Activated T-helper 1 cell treated with anti-CD3 and anti-CD28 coated beads, Interleukin-12 subunit alpha, Interleukin-12 subunit beta, Interleukin-2, Interleukin-4 antibody, amounts not matched to agents 30 ng/mL and 10 ng/mL and 1 ng/mL, durations not matched to agents 14 hours and 24 hours and 36 hours (primary cell): ENCODE measurements at regions not wholly inside any gene's neighbourhood (a gene's known extent, or its start where the extent isn't known, plus 50 kb on each side); places are given as distances from the start of the nearest gene placed in this dataset.

Source experiments
- DNase-seq: peaks from one replicate; pipeline ENCODE4 v3.0.0; 2021; ENCODE audit warnings: low spot score
- H3K27ac Mint-ChIP-seq: one replicate; pipeline ENCODE4 v1.8.0; 2021; ENCODE audit warnings: mild to moderate bottlenecking, mixed read lengths
- H3K27me3 Mint-ChIP-seq: one replicate; pipeline ENCODE4 v1.8.0; 2022; ENCODE audit warnings: mild to moderate bottlenecking, moderate library complexity, mixed read lengths; ENCODE audit not compliant: insufficient read depth
- H3K36me3 Mint-ChIP-seq: one replicate; pipeline ENCODE4 v1.8.0; 2021; ENCODE audit warnings: low read depth, mixed read lengths
- H3K4me1 Mint-ChIP-seq: one replicate; pipeline ENCODE4 v1.8.0; 2021; ENCODE audit warnings: low read depth, mixed read lengths
- H3K4me3 Mint-ChIP-seq: one replicate; pipeline ENCODE4 v1.8.0; 2021; ENCODE audit warnings: mild to moderate bottlenecking, moderate library complexity, mixed read lengths
- H3K9me3 Mint-ChIP-seq: one replicate; pipeline ENCODE4 v1.8.0; 2021; ENCODE audit warnings: mixed read lengths
- intact Hi-C: fragments of 100-400 bp; cut with micrococcal nuclease; formaldehyde crosslinking; loops from one replicate; pipeline ENCODE4 v1.15.1; 2024

GRCh38 chr1:48164571-48164970 is 57.9 kb upstream of the SLC5A9 start:
- Mint-ChIP-seq H3K27me3 (no peaks in the 10 kb centered on the region), H3K36me3 (no peaks in the 10 kb centered on the region), H3K9me3 (no peaks in the 10 kb centered on the region), H3K27ac (no peak overlapping the region), H3K4me3 (no peak overlapping the region), H3K4me1 (no peaks in the 10 kb centered on the region)
- intact Hi-C loops, result no loop called here
- no peak for DNase-seq

GRCh38 chr1:48160486-48161132 is 61.9 kb upstream of the SLC5A9 start:
- no peaks in the 10 kb centered on the region for H3K27me3 Mint-ChIP-seq
- H3K4me3 Mint-ChIP-seq, result no peak overlapping the region
- H3K27ac Mint-ChIP-seq, result no peak overlapping the region
- intact Hi-C loops, result no loop called here
- H3K36me3 Mint-ChIP-seq, result no peaks in the 10 kb centered on the region
- H3K4me1 Mint-ChIP-seq, result no peaks in the 10 kb centered on the region
- H3K9me3 Mint-ChIP-seq, result no peaks in the 10 kb centered on the region
- DNase-seq, result no peak

- Mint-ChIP-seq H3K4me3 (no peak overlapping the region), H3K9me3 (no peaks in the 10 kb centered on the region), H3K4me1 (no peaks in the 10 kb centered on the region), H3K27ac (no peak overlapping the region), H3K36me3 (no peaks in the 10 kb centered on the region), H3K27me3 (no peaks in the 10 kb centered on the region)
- intact Hi-C loops, result no loop called here
- no peak for DNase-seq
Observed at GRCh38 chr1:48139275-48139674, 83.2 kb upstream of the SLC5A9 start.

DNA sequence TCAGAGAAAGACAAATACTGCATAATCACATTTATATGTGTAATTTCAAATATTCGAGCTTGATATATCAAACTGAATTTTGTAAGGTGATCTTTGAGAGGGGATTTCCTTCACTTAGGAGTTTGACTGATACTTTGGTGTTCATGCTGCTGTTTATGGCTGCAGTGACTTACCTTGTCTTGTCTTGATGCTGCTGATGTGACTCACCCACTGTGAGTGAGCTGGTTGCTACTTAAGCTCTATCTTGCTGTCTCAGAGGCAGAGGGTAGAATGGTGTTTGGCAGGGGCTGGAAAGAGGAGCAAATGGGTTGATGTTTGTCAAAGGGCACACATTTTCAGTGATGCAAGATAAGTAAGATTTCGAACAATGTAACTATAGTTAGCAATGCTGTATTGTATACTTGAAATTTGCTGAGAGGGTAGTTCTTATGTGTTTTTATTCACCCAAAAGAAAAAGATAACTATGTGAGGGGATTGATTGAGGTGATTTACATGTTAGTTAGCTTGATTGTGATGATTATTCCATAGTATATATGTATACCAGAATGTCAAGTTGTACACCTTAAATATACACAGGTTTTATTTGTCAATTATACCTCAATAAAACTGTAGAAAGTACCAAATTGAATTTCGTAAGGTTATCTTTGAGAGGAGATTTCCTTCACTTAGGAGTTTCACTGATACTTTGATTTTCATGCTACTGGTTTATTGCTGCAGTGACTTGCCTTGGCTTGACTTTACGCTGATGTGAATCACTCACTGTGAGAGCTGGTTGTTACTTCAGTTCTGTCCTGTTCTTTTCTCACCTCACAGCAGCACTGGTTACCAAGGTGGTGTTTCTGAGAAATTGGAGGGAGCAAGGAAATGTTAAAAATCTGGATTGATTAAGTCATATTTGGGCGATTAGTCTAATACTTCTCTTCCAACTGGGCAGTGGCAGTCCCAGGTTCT is 94.5 kb upstream of the SLC5A9 start:
- peaks cover 2% of the 10 kb centered on the region for H3K27me3 Mint-ChIP-seq
- no peak overlapping the region for H3K4me3 Mint-ChIP-seq
- H3K27ac Mint-ChIP-seq, result no peak overlapping the region
- H3K4me1 Mint-ChIP-seq, result no peaks in the 10 kb centered on the region
- DNase-seq, result no peak
- no peaks in the 10 kb centered on the region for H3K36me3 Mint-ChIP-seq
- no peaks in the 10 kb centered on the region for H3K9me3 Mint-ChIP-seq
- intact Hi-C loops, result no loop called here

DNA sequence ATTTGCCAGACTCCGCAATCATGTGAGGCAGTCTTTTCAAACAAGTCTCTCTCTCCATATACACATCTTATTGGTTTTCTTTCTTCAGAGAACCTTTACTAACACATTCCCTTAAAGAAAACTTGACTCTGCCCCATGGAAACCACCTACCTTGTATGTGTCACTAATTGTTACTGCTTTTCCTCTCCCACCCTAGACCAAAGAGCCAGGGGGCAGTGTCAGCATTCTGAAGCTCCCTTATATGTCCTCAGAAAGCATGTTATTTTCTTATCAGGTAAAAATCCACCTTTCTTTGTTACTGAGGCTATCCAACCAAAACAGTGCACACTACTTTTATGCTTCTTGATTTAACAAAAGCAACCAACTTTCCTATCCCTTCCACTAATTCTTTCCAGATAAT is 98.9 kb upstream of the SLC5A9 start:
- Mint-ChIP-seq H3K27me3 (peaks cover 2% of the 10 kb centered on the region), H3K4me3 (no peak overlapping the region), H3K9me3 (no peaks in the 10 kb centered on the region), H3K36me3 (no peaks in the 10 kb centered on the region), H3K27ac (no peak overlapping the region), H3K4me1 (no peaks in the 10 kb centered on the region)
- no peak for DNase-seq
- intact Hi-C loops, result no loop called here

DNA sequence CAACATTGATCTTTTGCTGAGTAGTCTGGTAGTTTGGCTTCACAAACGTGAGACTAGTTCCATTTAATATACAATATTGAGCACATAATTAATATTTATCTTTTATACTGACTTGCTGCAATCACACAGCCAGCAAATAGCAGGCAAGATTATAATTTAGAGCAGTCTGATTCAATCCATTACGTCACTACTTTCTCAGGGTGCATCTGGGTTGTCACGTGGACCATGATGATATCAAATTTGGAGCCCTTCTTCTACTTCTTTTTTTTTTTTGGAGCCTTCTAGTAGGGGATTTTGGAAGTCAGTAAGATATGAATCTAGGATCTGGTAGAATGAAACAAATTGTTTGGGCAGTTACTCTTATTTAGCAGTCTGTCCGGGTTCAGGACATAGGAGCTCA is 100.6 kb upstream of the SLC5A9 start:
- H3K9me3 Mint-ChIP-seq, result no peaks in the 10 kb centered on the region
- H3K4me3 Mint-ChIP-seq, result no peak overlapping the region
- peaks cover 2% of the 10 kb centered on the region for H3K27me3 Mint-ChIP-seq
- no peaks in the 10 kb centered on the region for H3K36me3 Mint-ChIP-seq
- intact Hi-C loops, result no loop called here
- DNase-seq, result no peak
- H3K4me1 Mint-ChIP-seq, result no peaks in the 10 kb centered on the region
- no peak overlapping the region for H3K27ac Mint-ChIP-seq

- Mint-ChIP-seq H3K27me3 (peaks cover 2% of the 10 kb centered on the region), H3K4me1 (no peaks in the 10 kb centered on the region), H3K36me3 (no peaks in the 10 kb centered on the region), H3K9me3 (no peaks in the 10 kb centered on the region), H3K4me3 (no peak overlapping the region), H3K27ac (no peak overlapping the region)
- no peak for DNase-seq
- intact Hi-C loops, result no loop called here
Observed at GRCh38 chr1:48120621-48121020, 101.9 kb upstream of the SLC5A9 start.

GRCh38 chr1:48115835-48116234 is 106.7 kb upstream of the SLC5A9 start:
- intact Hi-C loops, result no loop called here
- no peak overlapping the region for H3K4me3 Mint-ChIP-seq
- no peaks in the 10 kb centered on the region for H3K36me3 Mint-ChIP-seq
- peaks cover 3% of the 10 kb centered on the region for H3K27me3 Mint-ChIP-seq
- no peaks in the 10 kb centered on the region for H3K4me1 Mint-ChIP-seq
- no peaks in the 10 kb centered on the region for H3K9me3 Mint-ChIP-seq
- H3K27ac Mint-ChIP-seq, result no peak overlapping the region
- DNase-seq, result no peak

DNA sequence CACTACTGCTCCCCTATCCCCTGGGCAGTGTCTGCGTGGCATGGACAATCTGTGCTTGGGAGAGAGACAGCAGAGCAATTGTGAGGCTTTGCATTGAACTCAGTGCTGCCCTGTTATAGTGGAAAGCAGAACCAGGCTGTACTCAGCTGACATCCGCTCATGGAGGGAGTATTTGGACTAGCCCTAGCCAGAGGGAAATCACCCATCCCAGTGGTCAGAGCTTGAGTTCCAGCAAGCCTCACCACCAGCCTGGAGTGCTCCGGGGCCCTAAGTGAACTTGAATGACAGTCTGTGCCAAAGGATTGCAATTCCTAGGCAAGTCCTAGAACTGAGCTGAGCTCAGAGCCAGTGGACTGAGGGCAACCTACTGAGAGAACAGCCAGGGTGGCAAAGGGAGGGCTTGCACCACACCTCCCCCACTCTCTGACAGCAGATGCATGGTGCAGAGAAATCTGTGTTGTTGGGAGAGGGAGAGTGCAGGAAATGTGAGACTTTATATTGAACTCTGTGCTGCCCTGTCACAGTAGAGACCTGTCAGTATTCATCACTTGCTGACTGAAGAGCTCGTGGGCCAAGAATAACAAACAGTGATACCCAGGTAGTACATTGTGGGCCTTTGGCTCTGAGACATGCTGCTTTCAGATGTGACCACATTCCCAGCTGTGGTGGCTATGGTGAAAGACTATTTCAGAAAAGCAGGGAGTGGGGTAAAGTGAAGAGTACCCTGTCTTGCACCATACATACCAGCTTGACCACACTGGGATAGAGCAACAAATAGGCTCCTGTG is 107.7 kb upstream of the SLC5A9 start:
- H3K27ac Mint-ChIP-seq, result no peak overlapping the region
- DNase-seq, result no peak
- no peaks in the 10 kb centered on the region for H3K9me3 Mint-ChIP-seq
- H3K36me3 Mint-ChIP-seq, result no peaks in the 10 kb centered on the region
- H3K27me3 Mint-ChIP-seq, result peaks cover 3% of the 10 kb centered on the region
- intact Hi-C loops, result no loop called here
- no peaks in the 10 kb centered on the region for H3K4me1 Mint-ChIP-seq
- no peak overlapping the region for H3K4me3 Mint-ChIP-seq

GRCh38 chr1:48109390-48110013 is 112.3 kb upstream of the TRABD2B start:
- Mint-ChIP-seq H3K9me3 (no peaks in the 10 kb centered on the region), H3K4me3 (no peak overlapping the region), H3K27me3 (peaks cover 3% of the 10 kb centered on the region), H3K4me1 (no peaks in the 10 kb centered on the region), H3K36me3 (no peaks in the 10 kb centered on the region), H3K27ac (no peak overlapping the region)
- no peak for DNase-seq
- intact Hi-C loops, result loop anchor here (1.0 kb wide), 2 partner anchors 93 to 389 kb away; no protein-coding TSS in a partner anchor

DNA sequence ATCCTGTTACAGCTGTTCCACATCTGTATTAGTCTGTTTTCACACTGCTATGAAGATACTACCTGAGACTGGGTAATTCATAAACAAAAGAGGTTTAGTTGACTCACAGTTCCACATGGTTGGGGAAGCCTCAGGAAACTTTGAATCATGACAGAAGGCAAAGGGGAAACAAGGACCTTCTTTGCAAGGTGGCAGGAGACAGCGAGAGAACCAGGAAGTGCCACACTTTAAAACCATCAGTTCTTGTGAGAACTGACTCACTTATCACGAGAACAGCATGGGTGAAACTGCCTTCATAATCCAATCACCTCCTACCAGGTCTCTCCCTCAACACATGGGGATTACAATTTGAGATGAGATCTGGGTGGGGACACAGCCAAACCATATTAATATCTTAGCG is 110.3 kb upstream of the TRABD2B start:
- no peak for DNase-seq
- no peaks in the 10 kb centered on the region for H3K36me3 Mint-ChIP-seq
- no peaks in the 10 kb centered on the region for H3K27me3 Mint-ChIP-seq
- no peak overlapping the region for H3K4me3 Mint-ChIP-seq
- no peak overlapping the region for H3K27ac Mint-ChIP-seq
- no peaks in the 10 kb centered on the region for H3K9me3 Mint-ChIP-seq
- intact Hi-C loops, result no loop called here
- H3K4me1 Mint-ChIP-seq, result no peaks in the 10 kb centered on the region

GRCh38 chr1:48106049-48106448 is 108.9 kb upstream of the TRABD2B start:
- Mint-ChIP-seq H3K4me1 (no peaks in the 10 kb centered on the region), H3K9me3 (no peaks in the 10 kb centered on the region), H3K27ac (no peak overlapping the region), H3K4me3 (no peak overlapping the region), H3K27me3 (no peaks in the 10 kb centered on the region), H3K36me3 (no peaks in the 10 kb centered on the region)
- DNase-seq, result no peak
- intact Hi-C loops, result no loop called here
